ENCODE measurements at regions not wholly inside any gene's neighbourhood (a gene's known extent, or its start where the extent isn't known, plus 50 kb on each side); places are given as distances from the start of the nearest gene placed in this dataset.

DNA sequence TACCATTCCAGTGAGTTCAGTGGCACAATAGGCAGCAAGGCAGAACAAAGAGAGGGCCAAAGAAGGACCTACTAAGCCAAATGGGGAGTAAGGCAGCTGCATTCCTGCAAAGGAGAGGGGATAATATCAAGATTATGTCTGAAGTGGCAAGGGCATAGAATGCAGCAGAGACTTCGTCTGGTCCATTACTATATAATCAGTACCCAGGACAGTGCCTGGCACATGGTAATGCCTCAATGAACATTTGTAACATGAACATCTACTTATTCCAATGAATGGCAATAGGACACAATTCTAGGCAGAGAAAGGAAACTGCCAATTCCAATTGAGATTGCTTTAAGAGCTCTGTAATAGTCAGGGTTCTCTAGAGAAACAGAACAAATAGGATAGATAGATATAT is 82.1 kb upstream of the STAC start:
- FAIRE-seq = no peak

DNA sequence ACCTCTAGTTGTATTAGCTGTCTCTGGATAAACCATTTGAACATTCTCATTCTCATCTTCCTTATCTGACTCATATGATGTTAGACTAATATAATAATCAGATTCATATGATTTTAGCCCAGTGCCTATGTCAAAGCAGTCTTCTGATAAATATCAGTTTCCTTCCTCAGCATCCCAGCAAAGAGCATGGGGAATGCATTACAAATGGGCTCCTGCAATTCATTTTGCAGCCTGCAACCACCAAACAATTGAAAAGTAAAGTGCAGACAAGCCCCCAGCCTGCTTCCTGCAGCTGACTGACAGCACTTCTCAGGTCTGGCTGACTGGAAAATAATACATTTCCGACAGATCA is 78.2 kb upstream of the STAC start:
- FAIRE-seq = no peak

DNA sequence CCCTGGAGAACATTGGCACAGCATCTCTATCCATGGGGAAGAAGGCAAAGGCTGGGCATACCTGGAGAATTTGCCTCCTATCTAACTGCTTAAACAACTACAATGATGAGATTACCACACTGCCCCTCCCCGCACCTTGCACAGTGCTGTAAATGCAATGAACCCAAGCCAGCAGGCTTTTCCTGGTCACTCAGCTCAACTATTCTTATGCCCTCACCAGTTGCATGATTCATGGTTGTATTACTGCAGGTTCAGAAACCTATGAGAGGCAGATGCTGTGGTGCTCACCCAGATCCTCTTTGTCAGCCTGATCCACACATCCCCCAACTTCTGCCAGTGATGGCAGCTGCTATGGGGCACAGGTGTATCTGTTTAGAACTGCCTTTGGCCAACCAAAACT is 77.7 kb upstream of the STAC start:
- no peak for FAIRE-seq

DNA sequence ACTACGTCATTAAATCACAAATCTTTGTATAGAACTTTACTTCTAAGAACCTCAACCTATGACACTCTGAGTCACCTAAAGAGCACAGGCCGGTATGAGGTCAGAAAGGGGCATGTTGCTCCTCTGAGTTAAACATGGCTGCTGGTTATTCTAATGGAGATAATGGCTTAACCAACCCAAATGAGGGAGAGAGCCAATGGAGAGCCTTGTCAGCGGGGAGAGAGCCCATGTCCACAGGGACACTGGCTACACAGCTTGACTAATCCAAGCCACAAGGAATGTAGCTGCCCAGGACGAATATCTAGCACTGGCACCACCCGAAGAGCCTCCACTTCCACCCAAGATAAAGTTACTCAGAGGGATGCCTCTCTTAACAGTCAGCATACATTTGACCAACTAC is 77.0 kb upstream of the STAC start:
- no peak for FAIRE-seq

DNA sequence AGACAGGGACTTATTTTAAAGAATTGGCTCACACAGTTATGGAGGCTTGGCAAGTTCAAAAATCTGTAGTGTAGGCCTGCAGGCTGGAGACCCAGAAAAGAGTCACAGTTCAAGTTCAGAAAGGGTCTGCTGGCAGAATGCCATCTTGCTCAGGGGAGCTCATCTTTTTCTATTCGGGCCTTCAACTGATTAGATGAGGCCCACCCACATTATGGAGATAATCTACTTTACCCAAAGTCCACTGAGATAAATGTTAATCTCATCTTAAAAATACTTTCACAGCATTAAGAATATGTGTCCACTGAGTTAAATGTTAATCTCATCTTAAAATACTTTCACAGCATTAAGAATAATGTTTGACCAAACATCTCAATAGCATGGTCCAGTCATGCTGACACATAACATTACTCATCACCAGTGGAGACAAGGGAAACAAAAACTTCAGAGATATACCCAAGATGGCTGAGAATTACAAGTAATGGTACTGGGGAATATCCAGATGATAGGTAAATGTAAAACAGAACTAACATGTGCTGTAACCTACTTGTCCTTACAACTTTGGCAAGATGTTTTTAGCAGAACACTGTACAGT is 74.3 kb upstream of the STAC start:
- FAIRE-seq = no peak

- FAIRE-seq = no peak
These were observed 71.2 kb upstream of the STAC start for GRCh38 chr3:36309092-36309491.

GRCh38 chr3:36312351-36312750 is 68.0 kb upstream of the STAC start:
- FAIRE-seq = no peak

GRCh38 chr3:36317915-36318314 is 62.4 kb upstream of the STAC start:
- no peak for FAIRE-seq

- FAIRE-seq = no peak
These were observed 61.6 kb upstream of the STAC start for GRCh38 chr3:36318621-36319200.

GRCh38 chr3:36319680-36320079 is 60.6 kb upstream of the STAC start:
- no peak for FAIRE-seq

All from TTC549 (cell line).